GM21360 (cell line): ENCODE measurements at regions not wholly inside any gene's neighbourhood (a gene's known extent, or its start where the extent isn't known, plus 50 kb on each side); places are given as distances from the start of the nearest gene placed in this dataset.

Experiments
- ATAC-seq: cut with Tn5 transposase; IDR thresholded peaks from one replicate; pipeline ENCODE4 v1.9.1; 2021; ENCODE audit warnings: mild to moderate bottlenecking, moderate library complexity; ENCODE audit not compliant: unreplicated experiment

GRCh38 chr3:79928687-79929408, 161.1 kb upstream of the ROBO1 start:
- ATAC-seq, result no peak

- ATAC-seq, result no peak
Measured at GRCh38 chr3:79926522-79926921, 158.7 kb upstream of the ROBO1 start.

- ATAC-seq, result no peak
Measured at GRCh38 chr3:79922633-79923032, 154.8 kb upstream of the ROBO1 start.

- ATAC-seq, result no peak
Measured at GRCh38 chr3:79917561-79917960, 149.8 kb upstream of the ROBO1 start.

- ATAC-seq, result no peak
Measured at GRCh38 chr3:79910337-79910736, 142.5 kb upstream of the ROBO1 start.

GRCh38 chr3:79906106-79906505, 138.3 kb upstream of the ROBO1 start:
- no peak for ATAC-seq

- no peak for ATAC-seq
Measured at GRCh38 chr3:79902151-79902550, 134.4 kb upstream of the ROBO1 start.

- no peak for ATAC-seq
Measured at GRCh38 chr3:79898907-79899306, 131.1 kb upstream of the ROBO1 start.

- ATAC-seq, result no peak
Measured at GRCh38 chr3:79896086-79896485, 128.3 kb upstream of the ROBO1 start.

GRCh38 chr3:79887213-79887612, 119.4 kb upstream of the ROBO1 start:
- ATAC-seq, result no peak

GRCh38 chr3:79886204-79886603, 118.4 kb upstream of the ROBO1 start:
- ATAC-seq, result no peak

- no peak for ATAC-seq
Measured at GRCh38 chr3:79885407-79885806, 117.6 kb upstream of the ROBO1 start.

GRCh38 chr3:79884354-79884753, 116.6 kb upstream of the ROBO1 start:
- ATAC-seq, result no peak

GRCh38 chr3:79881431-79881830, 113.6 kb upstream of the ROBO1 start:
- no peak for ATAC-seq

- no peak for ATAC-seq
Measured at GRCh38 chr3:79878708-79879107, 110.9 kb upstream of the ROBO1 start.

GRCh38 chr3:79874646-79875045, 106.8 kb upstream of the ROBO1 start:
- no peak for ATAC-seq

- ATAC-seq, result no peak
Measured at GRCh38 chr3:79872483-79872882, 104.7 kb upstream of the ROBO1 start.

- no peak for ATAC-seq
Measured at GRCh38 chr3:79871656-79872055, 103.9 kb upstream of the ROBO1 start.

- no peak for ATAC-seq
Measured at GRCh38 chr3:79870313-79870620, 102.5 kb upstream of the ROBO1 start.

- ATAC-seq, result no peak
Measured at GRCh38 chr3:79869461-79870312, 101.9 kb upstream of the ROBO1 start.

- no peak for ATAC-seq
Measured at GRCh38 chr3:79866162-79866561, 98.4 kb upstream of the ROBO1 start.

- ATAC-seq, result no peak
Measured at GRCh38 chr3:79864077-79864476, 96.3 kb upstream of the ROBO1 start.
